ENCODE measurements at regions not wholly inside any gene's neighbourhood (a gene's known extent, or its start where the extent isn't known, plus 50 kb on each side); places are given as distances from the start of the nearest gene placed in this dataset.

- no peak for DNase-seq (ENCODE audit: low read depth in 2 of 2)
Observed at GRCh38 chr12:14148489-14149270, 167.3 kb upstream of the GRIN2B start.

- no peak for DNase-seq (ENCODE audit: low read depth in 2 of 2)
Observed at GRCh38 chr12:14153803-14154202, 172.4 kb upstream of the GRIN2B start.

GRCh38 chr12:14156606-14157005, 175.2 kb upstream of the GRIN2B start:
- DNase-seq (ENCODE audit: low read depth in 2 of 2) = no peak

GRCh38 chr12:14157088-14157747, 175.8 kb upstream of the GRIN2B start:
- no peak for DNase-seq (ENCODE audit: low read depth in 2 of 2)

DNA sequence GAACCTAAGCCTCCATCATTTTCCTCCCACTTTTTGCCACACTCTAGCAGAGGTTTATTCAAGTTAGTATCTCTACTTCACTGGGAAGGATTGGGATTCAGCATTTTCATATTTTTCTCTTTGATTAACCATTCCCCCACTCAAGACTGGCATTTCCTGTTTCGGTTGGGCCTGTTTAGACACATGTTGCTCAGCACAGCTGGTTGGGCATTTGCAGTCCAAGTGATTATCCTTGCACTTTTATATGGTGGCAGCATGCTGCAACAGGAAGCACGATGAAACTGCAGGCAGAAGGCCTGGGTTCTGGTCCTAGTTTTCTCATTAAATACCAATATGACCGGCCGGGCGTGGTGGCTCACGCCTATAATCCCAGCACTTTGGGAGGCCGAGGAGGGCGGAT, 182.9 kb upstream of the GRIN2B start:
- DNase-seq (ENCODE audit: low read depth in 2 of 2) = no peak

GRCh38 chr12:14167005-14167628, 185.7 kb upstream of the GRIN2B start:
- DNase-seq (ENCODE audit: low read depth in 2 of 2) = peak in 1 of 2 donors; percentile 8

- DNase-seq (ENCODE audit: low read depth in 2 of 2) = no peak
Observed at GRCh38 chr12:14169281-14169680, 187.9 kb upstream of the GRIN2B start.

DNA sequence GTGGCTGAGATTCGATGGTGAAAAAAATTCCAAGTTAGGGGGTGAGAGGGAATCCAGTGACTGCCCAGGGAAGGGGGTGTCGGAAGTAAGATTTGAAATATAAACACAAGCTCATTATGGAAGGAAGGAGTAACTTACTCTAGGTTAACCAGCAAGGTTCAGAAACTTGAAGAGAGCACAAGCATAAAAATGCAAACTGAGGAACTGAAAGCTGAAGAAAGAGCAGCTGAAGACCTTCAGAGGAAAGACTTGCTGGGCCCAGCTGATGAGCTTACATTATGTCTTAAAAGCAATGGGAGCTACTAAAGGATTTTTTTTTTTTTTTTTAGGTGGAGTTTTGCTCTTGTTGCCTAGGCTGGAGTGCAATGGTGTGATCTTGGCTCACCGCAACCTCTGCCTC, 189.7 kb upstream of the GRIN2B start:
- no peak for DNase-seq (ENCODE audit: low read depth in 2 of 2)

DNA sequence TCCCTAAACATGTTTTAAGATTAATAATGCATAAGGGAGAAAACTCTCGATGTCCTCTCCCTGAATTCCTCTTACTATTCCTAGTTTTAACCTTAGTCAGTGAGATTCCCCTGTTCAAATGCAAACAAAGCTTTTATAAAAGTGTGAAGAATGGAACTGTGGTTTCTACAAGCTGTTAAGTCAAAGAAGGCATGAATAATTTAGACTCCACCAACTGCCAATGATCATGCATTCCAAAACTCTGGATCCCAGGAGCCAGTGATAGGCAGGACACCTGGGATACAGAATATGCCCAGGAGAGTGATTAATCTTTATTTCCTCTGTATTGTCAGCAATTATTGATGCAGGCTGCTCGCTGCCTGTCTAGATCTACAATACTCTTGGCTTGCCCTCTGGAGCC, 190.3 kb upstream of the ATF7IP start:
- no peak for DNase-seq (ENCODE audit: low read depth in 2 of 2)

DNA sequence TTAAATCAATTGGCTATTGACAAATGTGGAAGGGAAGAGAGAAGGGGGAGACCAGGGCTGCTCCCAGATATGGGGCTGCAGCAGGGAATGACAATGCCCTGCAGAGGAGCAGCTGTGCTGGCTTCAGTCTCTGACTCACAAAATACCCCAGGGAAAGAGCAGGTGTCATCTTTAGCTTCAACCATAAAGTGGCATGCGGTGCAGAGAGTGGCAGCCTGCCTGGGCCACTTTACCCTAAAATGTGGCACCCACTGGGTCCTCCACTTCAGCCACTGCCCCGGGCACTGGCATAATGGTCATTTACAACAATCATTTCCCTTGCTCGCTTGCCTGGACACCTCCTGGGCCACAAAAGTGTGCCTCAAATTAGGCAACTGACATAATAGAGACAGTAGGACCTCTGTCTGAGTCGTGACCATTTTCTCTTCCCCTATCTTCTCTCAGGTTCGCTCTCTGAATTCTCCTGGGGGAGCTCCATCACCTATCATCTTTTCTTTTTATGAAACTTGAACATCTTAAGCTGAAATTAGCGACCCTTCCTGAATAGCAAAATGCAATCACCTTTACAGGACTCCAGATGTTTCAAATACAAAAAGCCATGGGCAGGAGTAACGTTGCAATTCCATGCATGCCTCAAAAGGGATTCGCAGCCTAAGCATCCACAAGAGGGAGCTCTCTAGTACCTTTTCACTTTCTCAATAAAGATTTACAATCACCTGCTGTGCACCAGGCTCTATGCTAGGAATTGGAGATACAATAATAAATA, 179.9 kb upstream of the ATF7IP start:
- DNase-seq (ENCODE audit: low read depth in 2 of 2) = no peak

GRCh38 chr12:14186193-14186502, 179.3 kb upstream of the ATF7IP start:
- no peak for DNase-seq (ENCODE audit: low read depth in 2 of 2)

GRCh38 chr12:14187002-14187401, 178.5 kb upstream of the ATF7IP start:
- no peak for DNase-seq (ENCODE audit: low read depth in 2 of 2)

DNA sequence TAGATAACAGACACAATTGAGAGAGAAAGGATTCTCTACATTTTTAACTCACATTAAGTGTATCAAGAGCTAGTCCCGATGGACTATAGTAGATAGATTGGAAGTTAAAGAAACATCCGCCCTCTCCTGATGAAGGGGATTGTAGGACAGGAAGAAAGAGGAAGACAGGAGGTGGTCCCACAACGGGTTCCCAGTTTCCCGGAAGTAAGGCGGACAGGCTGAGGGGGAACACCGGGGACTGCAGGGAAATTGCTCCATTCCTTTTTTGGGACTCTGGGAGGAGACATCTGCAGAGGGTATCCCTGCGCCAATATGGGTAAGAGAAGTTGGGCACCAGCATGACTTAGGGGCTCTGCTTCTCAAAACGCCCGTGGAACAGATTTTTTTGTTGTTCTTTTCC, 177.5 kb upstream of the ATF7IP start:
- no peak for DNase-seq (ENCODE audit: low read depth in 2 of 2)

- no peak for DNase-seq (ENCODE audit: low read depth in 2 of 2)
Observed at GRCh38 chr12:14188744-14189143, 176.7 kb upstream of the ATF7IP start.

GRCh38 chr12:14190694-14191093, 174.8 kb upstream of the ATF7IP start:
- DNase-seq (ENCODE audit: low read depth in 2 of 2) = no peak

DNA sequence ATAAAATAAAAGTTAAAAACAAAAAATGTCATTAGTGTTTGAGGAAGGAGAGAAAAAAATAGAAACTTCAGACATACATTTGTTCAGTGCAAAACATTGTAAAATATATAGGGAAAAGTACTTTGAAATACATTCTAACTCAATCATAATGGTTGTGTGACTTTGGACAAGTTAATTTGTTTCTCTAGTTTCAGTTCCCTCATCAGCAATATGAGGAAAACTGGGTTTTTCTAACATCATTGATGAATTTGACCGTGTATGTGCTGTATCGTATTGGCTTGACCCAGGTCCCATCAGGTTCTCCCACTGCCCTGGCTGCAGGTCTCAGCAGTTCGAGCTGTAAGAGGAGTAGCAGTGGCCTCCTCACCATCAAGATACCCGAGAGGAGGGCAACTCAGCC, 173.9 kb upstream of the ATF7IP start:
- DNase-seq (ENCODE audit: low read depth in 2 of 2) = no peak

GRCh38 chr12:14193639-14194038, 171.8 kb upstream of the ATF7IP start:
- DNase-seq (ENCODE audit: low read depth in 2 of 2) = no peak

DNA sequence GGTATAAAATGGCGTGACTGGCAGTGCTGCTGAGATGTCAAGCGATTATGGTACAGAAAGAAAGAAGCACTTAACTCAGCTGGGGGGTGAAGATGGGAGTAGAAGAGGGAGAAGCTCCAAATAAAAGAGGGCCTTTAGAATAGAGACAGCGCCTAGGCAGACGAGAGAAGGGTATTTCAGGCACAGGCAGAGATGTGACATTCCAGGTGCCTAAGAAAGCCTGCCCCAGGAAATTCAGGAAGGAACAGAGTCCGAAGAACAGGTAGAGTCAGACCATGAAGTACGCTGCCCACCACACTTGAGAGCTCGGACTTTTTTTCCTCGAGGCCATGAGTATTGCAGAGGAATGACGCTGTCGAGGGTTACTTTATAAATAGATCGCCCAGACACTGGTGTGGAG, 170.9 kb upstream of the ATF7IP start:
- no peak for DNase-seq (ENCODE audit: low read depth in 2 of 2)

GRCh38 chr12:14199455-14200198, 165.9 kb upstream of the ATF7IP start:
- DNase-seq (ENCODE audit: low read depth in 2 of 2) = no peak

DNA sequence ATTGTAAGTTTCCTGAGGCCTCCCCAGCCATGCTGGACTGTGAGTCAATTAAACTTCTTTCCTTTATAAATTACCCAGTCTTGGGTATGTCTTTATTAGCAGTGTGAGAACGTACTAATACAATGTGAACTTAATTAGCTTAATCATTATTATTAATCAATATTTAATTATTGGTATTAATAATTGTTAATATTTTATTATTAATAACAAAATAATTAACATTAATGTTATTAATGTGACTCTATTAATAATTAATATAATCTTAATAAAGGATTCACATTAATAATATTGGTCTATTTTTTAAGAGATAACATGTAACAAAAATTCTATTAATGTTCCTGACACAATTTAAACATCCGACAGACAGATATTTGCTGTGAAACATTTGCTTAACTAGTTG, 164.9 kb upstream of the ATF7IP start:
- no peak for DNase-seq (ENCODE audit: low read depth in 2 of 2)

- no peak for DNase-seq (ENCODE audit: low read depth in 2 of 2)
Observed at GRCh38 chr12:14201291-14201690, 164.2 kb upstream of the ATF7IP start.
